Liver (tissue), 8 donors: ENCODE measurements at regions not wholly inside any gene's neighbourhood (a gene's known extent, or its start where the extent isn't known, plus 50 kb on each side); places are given as distances from the start of the nearest gene placed in this dataset.

ENCODE experiments used
- DNase-seq: peaks from one replicate; pipeline ENCODE4 v3.0.0-alpha.2; 2017; ENCODE audit warnings: low spot score
- H3K27ac ChIP-seq, 2 donors: one replicate each; pipeline ENCODE4 v1.7.0; 2013; ENCODE audit warnings: inconsistent platforms in 2 of 2, low read length in 2 of 2, control low read depth in 1 of 2, low read depth in 1 of 2, mild to moderate bottlenecking in 1 of 2
- H3K27me3 ChIP-seq, 4 donors: one replicate each; pipeline versions ENCODE4 v1.6.1 to v1.7.0; 2013; ENCODE audit warnings: low read length in 3 of 4, inconsistent platforms in 1 of 4, mild to moderate bottlenecking in 1 of 4, moderate library complexity in 1 of 4; ENCODE audit not compliant: control insufficient read depth in 4 of 4, insufficient read depth in 4 of 4
- H3K36me3 ChIP-seq, 4 donors: one replicate each; pipeline versions ENCODE4 v1.6.1 to v1.7.0; 2013; ENCODE audit warnings: low read length in 3 of 4, mild to moderate bottlenecking in 3 of 4, low read depth in 1 of 4, moderate library complexity in 1 of 4; ENCODE audit not compliant: control insufficient read depth in 4 of 4, insufficient read depth in 3 of 4
- H3K4me1 ChIP-seq, 4 donors: one replicate each; pipeline versions ENCODE4 v1.6.1 to v1.7.0; 2013; ENCODE audit warnings: low read length in 3 of 4, mild to moderate bottlenecking in 3 of 4, moderate library complexity in 1 of 4; ENCODE audit not compliant: control insufficient read depth in 4 of 4, insufficient read depth in 4 of 4
- H3K4me3 ChIP-seq, 3 donors: one replicate each; pipeline versions ENCODE4 v1.6.1 to v1.7.0; 2013; ENCODE audit warnings: low read length in 3 of 3, control low read depth in 1 of 3, low read depth in 1 of 3, mild to moderate bottlenecking in 1 of 3
- H3K9ac ChIP-seq, 2 donors: one replicate each; pipeline ENCODE4 v1.7.0; 2013; ENCODE audit warnings: low read length in 2 of 2, mild to moderate bottlenecking in 2 of 2, moderate library complexity in 2 of 2, control low read depth in 1 of 2, low read depth in 1 of 2
- H3K9me3 ChIP-seq, 4 donors: one replicate each; pipeline versions ENCODE4 v1.6.1 to v1.7.0; 2013; ENCODE audit warnings: low read length in 3 of 4; ENCODE audit not compliant: control insufficient read depth in 4 of 4
- ATF3 ChIP-seq: IDR thresholded peaks from 2 replicates; pipeline ENCODE4 v1.6.1; 2016; ENCODE audit warnings: antibody characterized with exemption
- CTCF ChIP-seq: fragments of 150-350 bp; IDR thresholded peaks from 2 replicates; pipeline ENCODE4 v1.5.1; 2017; ENCODE audit warnings: improper control_type of control experiment, low read depth, low read length; ENCODE audit not compliant: missing input control
- FOXA1 ChIP-seq: IDR thresholded peaks from 2 replicates; pipeline ENCODE4 v1.6.1; 2016; ENCODE audit warnings: antibody characterized with exemption
- GABPA ChIP-seq, 2 donors: IDR thresholded peaks in 1 of 2; conservative IDR thresholded peaks in 1 of 2; 2 replicates each; pipeline ENCODE4 v1.6.1; 2016; ENCODE audit warnings: antibody characterized with exemption in 2 of 2, mild to moderate bottlenecking in 1 of 2, moderate library complexity in 1 of 2
- HNF4A ChIP-seq, 2 donors: conservative IDR thresholded peaks; 2 replicates each; pipeline ENCODE4 v1.6.1; 2016; ENCODE audit warnings: antibody characterized with exemption in 2 of 2, mild to moderate bottlenecking in 2 of 2
- HNF4G ChIP-seq: IDR thresholded peaks from 2 replicates; pipeline ENCODE4 v1.6.1; 2016; ENCODE audit warnings: antibody characterized with exemption
- JUND ChIP-seq, 2 donors: IDR thresholded peaks; 2 replicates each; pipeline ENCODE4 v1.6.1; 2016; ENCODE audit warnings: antibody characterized with exemption in 2 of 2
- MAX ChIP-seq: IDR thresholded peaks from 2 replicates; pipeline ENCODE4 v1.6.1; 2016; ENCODE audit warnings: antibody characterized with exemption
- NR2F2 ChIP-seq: IDR thresholded peaks from 2 replicates; pipeline ENCODE4 v1.6.1; 2016; ENCODE audit warnings: antibody characterized with exemption
- RAD21 ChIP-seq, 2 donors: IDR thresholded peaks; 2 replicates each; pipeline ENCODE4 v1.6.1; 2016; ENCODE audit warnings: antibody characterized with exemption in 2 of 2, mild to moderate bottlenecking in 2 of 2
- REST ChIP-seq: IDR thresholded peaks from 2 replicates; pipeline ENCODE4 v1.6.1; 2016; ENCODE audit warnings: antibody characterized with exemption, mild to moderate bottlenecking
- TAF1 ChIP-seq: conservative IDR thresholded peaks from 2 replicates; pipeline ENCODE4 v1.6.1; 2016; ENCODE audit warnings: antibody characterized with exemption, mild to moderate bottlenecking
- YY1 ChIP-seq: IDR thresholded peaks from 2 replicates; pipeline ENCODE4 v1.6.1; 2016; ENCODE audit warnings: antibody characterized with exemption, mild to moderate bottlenecking
- ZBTB33 ChIP-seq: IDR thresholded peaks from 2 replicates; pipeline ENCODE4 v1.6.1; 2016; ENCODE audit warnings: antibody characterized with exemption
- WGBS: extraction: QIAGEN DNeasy Blood & Tissue Kit; methylation state at CpG from one replicate; pipeline ENCODE4 v1.1.7; 2013; 5-methylcytosine and 5-hydroxymethylcytosine counted together
- donor health status: healthy.
- donor health status: healthy.
- donor health status: healthy.
- donor health status: healthy.
- donor health status: healthy.

- Histone ChIP-seq H3K4me1 (no peaks in the 10 kb centered on the region), H3K27me3 (peaks cover 0 to 2% (median 0%) of the 10 kb centered on the region in 4 donors), H3K4me3 (no peak overlapping the region), H3K27ac (no peak overlapping the region), H3K9ac (no peak overlapping the region), H3K36me3 (no peaks in the 10 kb centered on the region), H3K9me3 (no peaks in the 10 kb centered on the region)
- TF ChIP-seq TAF1 (no peak), ZBTB33 (no peak), YY1 (no peak), RAD21 (IDR thresholded peaks at IDR 0.05) (no peak), HNF4G (no peak), NR2F2 (no peak), GABPA (IDR thresholded peaks at IDR 0.05 in 1 of 2, conservative IDR thresholded peaks at IDR 0.05 in 1 of 2) (no peak)
- 89% methylated on average over 2 of the region's 2 CpGs for WGBS
- no peak for DNase-seq
Observed at GRCh38 chr6:163888030-163888819, 473.7 kb downstream of the QKI start.

- Histone ChIP-seq H3K36me3 (no peaks in the 10 kb centered on the region), H3K9ac (no peak overlapping the region), H3K9me3 (no peaks in the 10 kb centered on the region), H3K27me3 (no peaks in the 10 kb centered on the region), H3K4me3 (no peak overlapping the region), H3K27ac (no peak overlapping the region), H3K4me1 (no peaks in the 10 kb centered on the region)
- TF ChIP-seq CTCF, result no peak
- WGBS, result 79% methylated on average over 1 of the region's 1 CpG
- DNase-seq, result no peak
Observed at GRCh38 chr6:163886428-163886827, 471.9 kb downstream of the QKI start.

GRCh38 chr6:163883984-163884383, 469.5 kb downstream of the QKI start:
- Histone ChIP-seq H3K4me3 (no peak overlapping the region), H3K9ac (no peak overlapping the region), H3K4me1 (no peaks in the 10 kb centered on the region), H3K27me3 (no peaks in the 10 kb centered on the region), H3K36me3 (no peaks in the 10 kb centered on the region), H3K27ac (no peak overlapping the region), H3K9me3 (no peaks in the 10 kb centered on the region)
- 87% methylated on average over 3 of the region's 3 CpGs for WGBS
- no peak for DNase-seq
- TF ChIP-seq JUND (IDR thresholded peaks at IDR 0.05) (no peak), REST (no peak), MAX (no peak), FOXA1 (no peak), ZBTB33 (no peak), GABPA (IDR thresholded peaks at IDR 0.05 in 1 of 2, conservative IDR thresholded peaks at IDR 0.05 in 1 of 2) (no peak), RAD21 (IDR thresholded peaks at IDR 0.05) (no peak), HNF4A (conservative IDR thresholded peaks at IDR 0.05) (no peak), ATF3 (no peak), CTCF (no peak), YY1 (no peak)
